Tibial nerve (tissue), 4 donors: ENCODE measurements at regions not wholly inside any gene's neighbourhood (a gene's known extent, or its start where the extent isn't known, plus 50 kb on each side); places are given as distances from the start of the nearest gene placed in this dataset.

Experiments
- DNase-seq, 2 donors: peaks; one replicate each; pipeline ENCODE4 v3.0.0-alpha.2; 2019; ENCODE audit warnings: low spot score in 2 of 2
- H3K27ac ChIP-seq, 4 donors: fragments of 200-600 bp; sonication (generic) in 3 of 4; one replicate each; pipeline ENCODE4 v1.5.1; 2017 to 2019; ENCODE audit warnings: mild to moderate bottlenecking in 1 of 4
- H3K27me3 ChIP-seq, 2 donors: fragments of 200-600 bp; sonication (generic) in 1 of 2; one replicate each; pipeline versions ENCODE4 v1.5.1 to v1.6.0; 2017 to 2019
- H3K36me3 ChIP-seq, 3 donors: fragments of 200-600 bp; sonication (generic); one replicate each; pipeline ENCODE4 v1.5.1; 2018 to 2019
- H3K4me1 ChIP-seq, 4 donors: fragments of 200-600 bp; sonication (generic) in 3 of 4; one replicate each; pipeline ENCODE4 v1.5.1; 2017 to 2019
- H3K4me3 ChIP-seq, 4 donors: fragments of 200-600 bp; sonication (generic) in 3 of 4; one replicate each; pipeline ENCODE4 v1.5.1; 2017 to 2019; ENCODE audit warnings: mild to moderate bottlenecking in 1 of 4, moderate library complexity in 1 of 4
- H3K9me3 ChIP-seq, 4 donors: fragments of 200-600 bp; sonication (generic) in 3 of 4; one replicate each; pipeline ENCODE4 v1.5.1; 2017 to 2019
- CTCF ChIP-seq, 5 experiments: fragments of 200-600 bp in 3 of 5; fragments of 450-650 bp in 2 of 5; sonication (generic) in 3 of 5; IDR thresholded peaks; one replicate each; pipeline ENCODE4 v1.5.1; 2016 to 2019; ENCODE audit warnings: antibody characterized with exemption in 5 of 5, mild to moderate bottlenecking in 3 of 5, moderate library complexity in 2 of 5
- EP300 ChIP-seq, 2 donors: sonication (generic); formaldehyde crosslinking; IDR thresholded peaks; one replicate each; pipeline ENCODE4 v1.6.1; 2017; ENCODE audit warnings: antibody characterized with exemption in 2 of 2, mild to moderate bottlenecking in 1 of 2
- POLR2A ChIP-seq, 2 donors: fragments of 450-650 bp; IDR thresholded peaks; one replicate each; pipeline ENCODE4 v1.6.1; 2017; ENCODE audit warnings: antibody characterized with exemption in 2 of 2, mild to moderate bottlenecking in 2 of 2, moderate library complexity in 2 of 2
- WGBS, 2 donors: methylation state at CpG; one replicate each; pipeline ENCODE4 v1.1.5; 2018; 5-methylcytosine and 5-hydroxymethylcytosine counted together

DNA sequence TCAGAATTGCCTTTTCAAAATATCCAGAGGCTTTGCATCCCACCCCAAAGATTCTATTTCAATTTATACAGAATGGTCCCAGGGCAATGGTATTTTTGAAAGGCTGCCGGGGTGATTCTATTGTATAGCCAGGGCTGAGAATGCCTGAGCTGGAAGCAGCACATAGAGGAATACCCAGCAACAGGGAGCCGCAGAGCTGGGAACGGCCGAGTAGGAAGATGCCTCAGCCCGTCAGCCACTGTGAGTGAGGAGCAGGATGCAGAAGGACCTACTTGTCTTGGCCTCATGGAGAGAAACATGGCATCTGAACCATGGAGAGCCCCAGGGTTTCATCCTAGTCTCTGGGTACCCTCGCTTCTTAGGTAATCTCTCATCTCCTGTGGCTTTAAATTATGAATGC is 170.8 kb upstream of the FHL2 start:
- no peaks in the 10 kb centered on the region for H3K27me3 ChIP-seq
- no peak overlapping the region for H3K27ac ChIP-seq
- no peak overlapping the region for H3K4me3 ChIP-seq
- no peak for TF ChIP-seq CTCF (IDR thresholded peaks at IDR 0.05)
- DNase-seq, result no peak
- H3K36me3 ChIP-seq, result no peaks in the 10 kb centered on the region
- H3K4me1 ChIP-seq, result peaks cover 0 to 3% (median 0%) of the 10 kb centered on the region in 4 donors
- peaks cover 0 to 2% (median 0%) of the 10 kb centered on the region in 4 donors for H3K9me3 ChIP-seq
- 85 to 91% methylated on average over 6 of the region's 6 CpGs for WGBS, 2 donors

GRCh38 chr2:105567996-105568494 is 169.2 kb upstream of the FHL2 start:
- Histone ChIP-seq H3K27ac (no peak overlapping the region), H3K4me1 (no peaks in the 10 kb centered on the region), H3K9me3 (peaks cover 0 to 2% (median 0%) of the 10 kb centered on the region in 4 donors), H3K4me3 (no peak overlapping the region), H3K27me3 (no peaks in the 10 kb centered on the region), H3K36me3 (no peaks in the 10 kb centered on the region)
- WGBS, 2 donors, result 44 to 55% methylated on average over 17 of the region's 17 CpGs
- TF ChIP-seq POLR2A (IDR thresholded peaks at IDR 0.05) (no peak), CTCF (IDR thresholded peaks at IDR 0.05) (no peak), EP300 (IDR thresholded peaks at IDR 0.05) (no peak)
- DNase-seq, result no peak

- Histone ChIP-seq H3K9me3 (peaks cover 0 to 2% (median 0%) of the 10 kb centered on the region in 4 donors), H3K27me3 (no peaks in the 10 kb centered on the region), H3K4me1 (no peaks in the 10 kb centered on the region), H3K4me3 (no peak overlapping the region), H3K27ac (no peak overlapping the region), H3K36me3 (no peaks in the 10 kb centered on the region)
- no peak for DNase-seq
- TF ChIP-seq EP300 (IDR thresholded peaks at IDR 0.05) (no peak), POLR2A (IDR thresholded peaks at IDR 0.05) (no peak), CTCF (IDR thresholded peaks at IDR 0.05) (no peak)
- WGBS, 2 donors, result 69 to 78% methylated on average over 8 of the region's 8 CpGs
These were observed 164.3 kb upstream of the FHL2 start for GRCh38 chr2:105563000-105563719.

- Histone ChIP-seq H3K36me3 (no peaks in the 10 kb centered on the region), H3K9me3 (peaks cover 0 to 2% (median 0%) of the 10 kb centered on the region in 4 donors), H3K4me1 (no peaks in the 10 kb centered on the region), H3K4me3 (no peak overlapping the region), H3K27ac (no peak overlapping the region), H3K27me3 (no peaks in the 10 kb centered on the region)
- TF ChIP-seq EP300 (IDR thresholded peaks at IDR 0.05) (no peak), CTCF (IDR thresholded peaks at IDR 0.05) (no peak), POLR2A (IDR thresholded peaks at IDR 0.05) (no peak)
- no peak for DNase-seq
- WGBS, 2 donors, result 80 to 82% methylated on average over 9 of the region's 9 CpGs
These were observed 162.6 kb upstream of the FHL2 start for GRCh38 chr2:105561401-105561800.

GRCh38 chr2:105560157-105560556 is 161.3 kb upstream of the FHL2 start:
- no peak overlapping the region for H3K27ac ChIP-seq
- no peak for DNase-seq
- H3K9me3 ChIP-seq, result peaks cover 0 to 2% (median 0%) of the 10 kb centered on the region in 4 donors
- H3K27me3 ChIP-seq, result no peaks in the 10 kb centered on the region
- WGBS, 2 donors, result 76 to 84% methylated on average over 10 of the region's 10 CpGs
- no peak overlapping the region for H3K4me3 ChIP-seq
- H3K4me1 ChIP-seq, result no peaks in the 10 kb centered on the region
- TF ChIP-seq CTCF (IDR thresholded peaks at IDR 0.05), result no peak
- TF ChIP-seq EP300 (IDR thresholded peaks at IDR 0.05), result no peak
- H3K36me3 ChIP-seq, result no peaks in the 10 kb centered on the region
